ENCODE measurements at regions not wholly inside any gene's neighbourhood (a gene's known extent, or its start where the extent isn't known, plus 50 kb on each side); places are given as distances from the start of the nearest gene placed in this dataset.

GRCh38 chr2:103660519-103660918 lies 898.7 kb downstream of the TMEM182 start:
- TF ChIP-seq, protein P1, sequence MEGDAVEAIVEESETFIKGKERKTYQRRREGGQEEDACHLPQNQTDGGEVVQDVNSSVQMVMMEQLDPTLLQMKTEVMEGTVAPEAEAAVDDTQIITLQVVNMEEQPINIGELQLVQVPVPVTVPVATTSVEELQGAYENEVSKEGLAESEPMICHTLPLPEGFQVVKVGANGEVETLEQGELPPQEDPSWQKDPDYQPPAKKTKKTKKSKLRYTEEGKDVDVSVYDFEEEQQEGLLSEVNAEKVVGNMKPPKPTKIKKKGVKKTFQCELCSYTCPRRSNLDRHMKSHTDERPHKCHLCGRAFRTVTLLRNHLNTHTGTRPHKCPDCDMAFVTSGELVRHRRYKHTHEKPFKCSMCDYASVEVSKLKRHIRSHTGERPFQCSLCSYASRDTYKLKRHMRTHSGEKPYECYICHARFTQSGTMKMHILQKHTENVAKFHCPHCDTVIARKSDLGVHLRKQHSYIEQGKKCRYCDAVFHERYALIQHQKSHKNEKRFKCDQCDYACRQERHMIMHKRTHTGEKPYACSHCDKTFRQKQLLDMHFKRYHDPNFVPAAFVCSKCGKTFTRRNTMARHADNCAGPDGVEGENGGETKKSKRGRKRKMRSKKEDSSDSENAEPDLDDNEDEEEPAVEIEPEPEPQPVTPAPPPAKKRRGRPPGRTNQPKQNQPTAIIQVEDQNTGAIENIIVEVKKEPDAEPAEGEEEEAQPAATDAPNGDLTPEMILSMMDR (IDR thresholded peaks at IDR 0.05; ENCODE audit: insufficient read depth, low read depth, low read length, missing control alignments) = no peak
- DNase-seq (ENCODE audit: low read depth) = no peak
- no peak overlapping the region for H3K4me3 ChIP-seq (ENCODE audit: low read length)

DNA sequence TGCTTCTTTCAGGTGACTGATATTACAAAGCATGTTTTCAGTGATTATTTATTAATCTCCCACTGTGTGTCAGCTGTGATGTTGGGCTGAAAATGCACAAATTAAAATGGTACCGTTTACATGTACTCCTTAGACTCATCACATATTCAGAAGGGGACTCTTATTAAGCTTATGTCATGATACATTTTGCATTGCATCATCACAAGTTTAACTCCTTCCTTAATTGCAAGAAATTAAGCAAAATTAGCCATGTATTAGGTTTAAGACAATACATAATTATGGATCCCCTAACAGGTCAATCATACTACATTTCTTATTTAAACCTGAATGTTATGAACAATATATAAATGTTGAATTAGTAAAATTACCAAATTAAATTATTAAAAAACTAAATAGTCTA lies 899.1 kb downstream of the TMEM182 start:
- DNase-seq (ENCODE audit: low read depth) = no peak
- TF ChIP-seq, protein P1 (IDR thresholded peaks at IDR 0.05; ENCODE audit: insufficient read depth, low read depth, low read length, missing control alignments) = no peak
- no peak overlapping the region for H3K4me3 ChIP-seq (ENCODE audit: low read length)

DNA sequence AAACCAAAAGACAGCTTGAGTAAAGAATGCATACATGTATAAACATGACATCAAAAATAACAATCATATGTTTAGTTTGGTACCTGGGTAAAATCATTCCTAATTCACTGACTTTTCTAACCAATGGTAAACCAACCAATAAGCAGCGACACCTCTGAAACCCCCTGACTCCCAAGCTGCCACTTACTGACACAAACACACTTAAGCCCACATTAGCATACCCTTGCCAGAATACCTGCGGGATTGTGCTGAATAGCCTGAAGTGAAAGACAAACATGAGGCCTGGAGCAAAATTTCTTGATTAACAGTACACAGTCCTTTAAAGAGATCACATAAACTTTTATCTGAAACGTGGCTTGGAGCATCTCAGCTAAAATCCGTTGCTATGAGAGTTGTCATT lies 902.9 kb downstream of the TMEM182 start:
- TF ChIP-seq, protein P1 (IDR thresholded peaks at IDR 0.05; ENCODE audit: insufficient read depth, low read depth, low read length, missing control alignments) = no peak
- DNase-seq (ENCODE audit: low read depth) = no peak
- no peak overlapping the region for H3K4me3 ChIP-seq (ENCODE audit: low read length)

DNA sequence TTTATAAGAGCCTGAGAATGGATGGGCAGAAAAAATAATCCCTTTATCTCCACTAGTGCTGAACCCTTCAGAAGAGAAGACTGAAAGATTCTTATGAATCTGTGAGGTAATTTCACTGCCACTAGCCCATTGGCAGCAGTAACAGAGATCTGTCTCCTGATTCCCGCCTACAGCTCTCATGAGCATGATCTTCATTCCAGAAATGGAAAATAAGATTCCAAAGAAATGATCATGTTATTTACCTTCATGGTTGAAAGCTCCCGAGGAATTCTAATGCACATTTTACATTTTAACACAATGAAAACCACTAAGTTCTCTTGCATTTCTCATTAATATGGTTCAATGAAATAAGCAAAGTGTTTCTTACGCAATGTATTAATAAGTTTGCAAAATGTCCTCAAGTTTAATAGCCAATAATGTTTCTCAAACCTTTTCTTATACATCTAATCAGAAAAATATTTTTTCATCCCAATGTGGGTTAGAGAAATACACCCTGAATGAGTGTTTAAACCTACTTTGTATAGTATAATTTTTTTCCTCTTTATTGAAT lies 905.6 kb downstream of the TMEM182 start:
- DNase-seq (ENCODE audit: low read depth) = no peak
- H3K4me3 ChIP-seq (ENCODE audit: low read length) = no peak overlapping the region
- TF ChIP-seq, protein P1 (IDR thresholded peaks at IDR 0.05; ENCODE audit: insufficient read depth, low read depth, low read length, missing control alignments) = no peak

DNA sequence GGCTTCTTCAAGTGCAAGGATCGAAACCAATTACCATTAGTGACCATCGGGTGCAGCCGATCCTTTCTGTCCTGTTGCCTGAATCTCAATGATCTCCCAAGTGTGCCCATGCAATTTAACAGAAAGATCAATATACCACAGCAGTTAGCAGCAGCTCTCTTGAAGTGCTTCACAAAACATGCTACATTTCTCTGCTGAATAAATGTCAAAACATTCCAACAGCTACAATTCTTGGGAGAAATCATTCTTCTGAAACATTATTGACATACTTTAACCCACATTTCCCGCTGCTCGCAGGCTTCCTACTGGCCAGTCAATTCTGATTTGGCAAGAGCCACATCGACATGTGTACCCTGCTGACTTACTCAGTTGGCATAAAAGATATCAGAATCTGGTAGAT lies 907.7 kb downstream of the TMEM182 start:
- DNase-seq (ENCODE audit: low read depth) = no peak
- H3K4me3 ChIP-seq (ENCODE audit: low read length) = no peak overlapping the region
- TF ChIP-seq, protein P1 (IDR thresholded peaks at IDR 0.05; ENCODE audit: insufficient read depth, low read depth, low read length, missing control alignments) = no peak
